Activated CD4-positive, alpha-beta memory T cell treated with anti-CD3 and anti-CD28 coated beads, Interleukin-2, amount 10 ng/mL, durations not matched to agents 7 days and 5 days (primary cell): ENCODE measurements at regions not wholly inside any gene's neighbourhood (a gene's known extent, or its start where the extent isn't known, plus 50 kb on each side); places are given as distances from the start of the nearest gene placed in this dataset.

Experiments
- CTCF ChIA-PET: fragments of 350-600 bp; sonication (Branson Sonifier 250); formaldehyde crosslinking; loops from one replicate; lab custom pipeline; 2021; ENCODE audit warnings: antibody characterized with exemption, inconsistent platforms; lab: Charles Lee
- POLR2A ChIA-PET: fragments of 350-600 bp; sonication (Branson Sonifier 250); formaldehyde crosslinking; loops from one replicate; lab custom pipeline; 2021; ENCODE audit warnings: antibody characterized with exemption; lab: Charles Lee
- DNase-seq: peaks from one replicate; pipeline ENCODE4 v3.0.0-alpha.2; 2020
- H3K27ac Mint-ChIP-seq: one replicate; pipeline ENCODE4 v1.8.0; 2021; ENCODE audit warnings: mild to moderate bottlenecking, mixed read lengths
- H3K27me3 Mint-ChIP-seq: one replicate; pipeline ENCODE4 v1.8.0; 2021; ENCODE audit warnings: mixed read lengths
- H3K36me3 Mint-ChIP-seq: one replicate; pipeline ENCODE4 v1.8.0; 2021; ENCODE audit warnings: low read depth, mixed read lengths
- H3K4me1 Mint-ChIP-seq: one replicate; pipeline ENCODE4 v1.8.0; 2021; ENCODE audit warnings: mixed read lengths
- H3K4me3 Mint-ChIP-seq: one replicate; pipeline ENCODE4 v1.8.0; 2021; ENCODE audit warnings: mild to moderate bottlenecking, mixed read lengths
- H3K9me3 Mint-ChIP-seq: one replicate; pipeline ENCODE4 v1.8.0; 2021; ENCODE audit warnings: mixed read lengths

GRCh38 chr12:94059394-94060368, 88.7 kb upstream of the PLXNC1 start:
- Mint-ChIP-seq H3K27ac (no peak overlapping the region), H3K27me3 (no peaks in the 10 kb centered on the region), H3K36me3 (no peaks in the 10 kb centered on the region), H3K4me1 (no peaks in the 10 kb centered on the region), H3K4me3 (no peak overlapping the region), H3K9me3 (peaks cover 4% of the 10 kb centered on the region)
- ChIA-PET POLR2A (no interaction called here), CTCF (no interaction called here)
- DNase-seq: no peak

GRCh38 chr12:94062194-94062593, 86.2 kb upstream of the PLXNC1 start:
- no peaks in the 10 kb centered on the region for H3K36me3 Mint-ChIP-seq

GRCh38 chr12:94062796-94063635, 85.4 kb upstream of the PLXNC1 start:
- peaks cover 4% of the 10 kb centered on the region for H3K9me3 Mint-ChIP-seq
- CTCF ChIA-PET: no interaction called here
- no peaks in the 10 kb centered on the region for H3K36me3 Mint-ChIP-seq
- no peaks in the 10 kb centered on the region for H3K4me1 Mint-ChIP-seq
- H3K27ac Mint-ChIP-seq: no peak overlapping the region
- H3K4me3 Mint-ChIP-seq: no peak overlapping the region
- peaks cover 7% of the 10 kb centered on the region for H3K27me3 Mint-ChIP-seq
- POLR2A ChIA-PET: no interaction called here
- no peak for DNase-seq

More at GRCh38 chr12:94062194-94062593, 86.2 kb upstream of the PLXNC1 start:
- Mint-ChIP-seq H3K4me3 (no peak overlapping the region), H3K9me3 (peaks cover 4% of the 10 kb centered on the region), H3K27ac (no peak overlapping the region), H3K4me1 (no peaks in the 10 kb centered on the region), H3K27me3 (peaks cover 6% of the 10 kb centered on the region)
- POLR2A ChIA-PET: no interaction called here
- no peak for DNase-seq
- CTCF ChIA-PET: no interaction called here

GRCh38 chr12:94070520-94070919, 77.9 kb upstream of the PLXNC1 start:
- CTCF ChIA-PET: no interaction called here
- POLR2A ChIA-PET: no interaction called here
- Mint-ChIP-seq H3K4me3 (no peak overlapping the region), H3K36me3 (peaks cover 4% of the 10 kb centered on the region), H3K4me1 (no peaks in the 10 kb centered on the region), H3K9me3 (peaks cover 5% of the 10 kb centered on the region), H3K27me3 (peaks cover 20% of the 10 kb centered on the region), H3K27ac (no peak overlapping the region)
- DNase-seq: no peak

- H3K4me1 Mint-ChIP-seq: no peaks in the 10 kb centered on the region
- ChIA-PET POLR2A (no interaction called here), CTCF (no interaction called here)
- H3K4me3 Mint-ChIP-seq: no peak overlapping the region
- H3K27ac Mint-ChIP-seq: no peak overlapping the region
- peaks cover 4% of the 10 kb centered on the region for H3K36me3 Mint-ChIP-seq
- H3K9me3 Mint-ChIP-seq: peaks cover 5% of the 10 kb centered on the region
- no peak for DNase-seq
- peaks cover 22% of the 10 kb centered on the region for H3K27me3 Mint-ChIP-seq
These were observed 77.1 kb upstream of the PLXNC1 start for GRCh38 chr12:94071258-94071657.

- Mint-ChIP-seq H3K27ac (no peak overlapping the region), H3K9me3 (peaks cover 2% of the 10 kb centered on the region), H3K27me3 (peaks cover 19% of the 10 kb centered on the region), H3K36me3 (peaks cover 2% of the 10 kb centered on the region), H3K4me3 (no peak overlapping the region), H3K4me1 (peaks cover 10% of the 10 kb centered on the region)
- ChIA-PET CTCF (interaction anchor here (1.3 kb wide), 1 partner anchor 28 kb away, joined by 5 read pairs; no protein-coding TSS in a partner anchor), POLR2A (no interaction called here)
- no peak for DNase-seq
These were observed 74.8 kb upstream of the PLXNC1 start for GRCh38 chr12:94073441-94074051.

- no peaks in the 10 kb centered on the region for H3K9me3 Mint-ChIP-seq
- peaks cover 14% of the 10 kb centered on the region for H3K4me1 Mint-ChIP-seq
- CTCF ChIA-PET: interaction anchor here (0.6 to 2.3 kb wide), 5 partner anchors 27 to 574 kb away, joined by 3 to 25 read pairs (median 5); no protein-coding TSS in a partner anchor
- H3K4me3 Mint-ChIP-seq: no peak overlapping the region
- DNase-seq: no peak
- H3K27ac Mint-ChIP-seq: no peak overlapping the region
- H3K36me3 Mint-ChIP-seq: no peaks in the 10 kb centered on the region
- POLR2A ChIA-PET: no interaction called here
- peaks cover 16% of the 10 kb centered on the region for H3K27me3 Mint-ChIP-seq
These were observed 74.0 kb upstream of the PLXNC1 start for GRCh38 chr12:94074216-94074979.

- DNase-seq: no peak
- peaks cover 18% of the 10 kb centered on the region for H3K27me3 Mint-ChIP-seq
- peaks cover 14% of the 10 kb centered on the region for H3K4me1 Mint-ChIP-seq
- H3K36me3 Mint-ChIP-seq: no peaks in the 10 kb centered on the region
- ChIA-PET CTCF (interaction anchor here (0.6 to 2.3 kb wide), 8 partner anchors 11 to 575 kb away, joined by 3 to 25 read pairs (median 4); no protein-coding TSS in a partner anchor), POLR2A (interaction anchor here (0.8 kb wide), 2 partner anchors 26 to 398 kb away, joined by 3 read pairs; partner anchors contain the start of gene CRADD)
- H3K4me3 Mint-ChIP-seq: no peak overlapping the region
- H3K27ac Mint-ChIP-seq: no peak overlapping the region
- no peaks in the 10 kb centered on the region for H3K9me3 Mint-ChIP-seq
These were observed 73.3 kb upstream of the PLXNC1 start for GRCh38 chr12:94074980-94075629.

GRCh38 chr12:94077209-94077608, 71.2 kb upstream of the PLXNC1 start:
- Mint-ChIP-seq H3K36me3 (no peaks in the 10 kb centered on the region), H3K9me3 (no peaks in the 10 kb centered on the region), H3K27me3 (peaks cover 18% of the 10 kb centered on the region), H3K27ac (no peak overlapping the region), H3K4me3 (no peak overlapping the region), H3K4me1 (peaks cover 14% of the 10 kb centered on the region)
- DNase-seq: no peak
- POLR2A ChIA-PET: interaction anchor here (1.0 kb wide), 1 partner anchor 25 kb away, joined by 3 read pairs; no protein-coding TSS in a partner anchor
- CTCF ChIA-PET: interaction anchor here (1.2 to 3.3 kb wide), 4 partner anchors 22 to 57 kb away, joined by 3 to 16 read pairs (median 6); no protein-coding TSS in a partner anchor

- Mint-ChIP-seq H3K9me3 (peaks cover under 1% of the 10 kb centered on the region), H3K27ac (no peak overlapping the region), H3K4me3 (no peak overlapping the region), H3K4me1 (peaks cover 14% of the 10 kb centered on the region), H3K27me3 (peaks cover 16% of the 10 kb centered on the region), H3K36me3 (no peaks in the 10 kb centered on the region)
- no peak for DNase-seq
- POLR2A ChIA-PET: interaction anchor here (1.0 kb wide), 1 partner anchor 24 kb away, joined by 3 read pairs; no protein-coding TSS in a partner anchor
- CTCF ChIA-PET: interaction anchor here (1.4 to 3.3 kb wide), 3 partner anchors 23 to 56 kb away, joined by 3 to 16 read pairs (median 9); no protein-coding TSS in a partner anchor
These were observed 70.1 kb upstream of the PLXNC1 start for GRCh38 chr12:94078138-94078723.
